ENCODE measurements at regions not wholly inside any gene's neighbourhood (a gene's known extent, or its start where the extent isn't known, plus 50 kb on each side); places are given as distances from the start of the nearest gene placed in this dataset.

GRCh38 chr12:27179400-27180214 is 64.5 kb upstream of the STK38L start:
- TF ChIP-seq, protein P1, sequence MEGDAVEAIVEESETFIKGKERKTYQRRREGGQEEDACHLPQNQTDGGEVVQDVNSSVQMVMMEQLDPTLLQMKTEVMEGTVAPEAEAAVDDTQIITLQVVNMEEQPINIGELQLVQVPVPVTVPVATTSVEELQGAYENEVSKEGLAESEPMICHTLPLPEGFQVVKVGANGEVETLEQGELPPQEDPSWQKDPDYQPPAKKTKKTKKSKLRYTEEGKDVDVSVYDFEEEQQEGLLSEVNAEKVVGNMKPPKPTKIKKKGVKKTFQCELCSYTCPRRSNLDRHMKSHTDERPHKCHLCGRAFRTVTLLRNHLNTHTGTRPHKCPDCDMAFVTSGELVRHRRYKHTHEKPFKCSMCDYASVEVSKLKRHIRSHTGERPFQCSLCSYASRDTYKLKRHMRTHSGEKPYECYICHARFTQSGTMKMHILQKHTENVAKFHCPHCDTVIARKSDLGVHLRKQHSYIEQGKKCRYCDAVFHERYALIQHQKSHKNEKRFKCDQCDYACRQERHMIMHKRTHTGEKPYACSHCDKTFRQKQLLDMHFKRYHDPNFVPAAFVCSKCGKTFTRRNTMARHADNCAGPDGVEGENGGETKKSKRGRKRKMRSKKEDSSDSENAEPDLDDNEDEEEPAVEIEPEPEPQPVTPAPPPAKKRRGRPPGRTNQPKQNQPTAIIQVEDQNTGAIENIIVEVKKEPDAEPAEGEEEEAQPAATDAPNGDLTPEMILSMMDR (IDR thresholded peaks at IDR 0.05; ENCODE audit: insufficient read depth, low read length, poor library complexity, severe bottlenecking): no peak
- TF ChIP-seq EZH2phosphoT487 (conservative IDR thresholded peaks at IDR 0.05; ENCODE audit: low read length): no peak
- Histone ChIP-seq H3K36me3 (ENCODE audit: low read length) (no peaks in the 10 kb centered on the region), H3K79me2 (ENCODE audit: insufficient read depth, low read length) (no peaks in the 10 kb centered on the region), H2AFZ (ENCODE audit: low read depth, low read length, severe bottlenecking) (no peak overlapping the region), H3F3A (ENCODE audit: insufficient read depth) (no peaks in the 10 kb centered on the region), H3K27ac (ENCODE audit: low read depth, low read length) (no peak overlapping the region), H4K20me1 (ENCODE audit: low read depth, low read length) (no peaks in the 10 kb centered on the region), H3K9ac (ENCODE audit: low read length) (no peak overlapping the region), H3K27me3 (ENCODE audit: low read length) (no peaks in the 10 kb centered on the region), H3K4me2 (ENCODE audit: low read depth, low read length, poor library complexity, severe bottlenecking) (no peak overlapping the region), H3K9me2 (replicated peaks; ENCODE audit: insufficient read depth, low read length) (no peaks in the 10 kb centered on the region), H3K9me3 (ENCODE audit: insufficient read depth, low read length) (no peaks in the 10 kb centered on the region), H3K4me3 (ENCODE audit: insufficient read depth, low read length, poor library complexity, severe bottlenecking) (no peak overlapping the region)

DNA sequence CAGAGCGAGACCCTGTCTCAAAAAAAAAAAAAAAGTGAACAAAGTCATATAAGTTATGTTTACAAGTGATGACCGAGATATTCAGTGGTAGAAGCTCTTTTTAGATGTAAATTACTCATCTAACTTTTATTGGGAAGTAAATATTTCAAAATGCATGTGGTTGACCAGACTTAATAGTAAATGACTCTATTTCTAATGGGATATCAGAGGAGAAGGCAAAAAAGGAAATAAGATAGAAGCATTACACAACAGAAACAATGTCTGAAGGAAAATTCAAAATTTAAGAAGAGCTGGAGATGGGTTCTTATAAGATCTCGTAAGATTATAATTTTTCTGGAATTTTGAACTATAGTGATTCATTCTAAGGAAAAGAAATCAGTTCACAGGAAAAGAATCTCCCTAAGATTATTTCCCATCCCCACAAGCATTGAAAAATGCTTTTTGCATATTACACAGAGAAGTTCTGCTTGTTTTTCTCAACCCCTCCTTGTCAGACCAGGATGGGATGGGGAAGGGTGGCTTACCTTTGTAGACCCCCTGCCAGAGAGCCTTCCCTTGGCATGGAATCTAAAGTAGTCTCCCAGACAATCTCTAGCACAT is 63.1 kb upstream of the STK38L start:
- Histone ChIP-seq H3K9me2 (replicated peaks; ENCODE audit: insufficient read depth, low read length) (no peaks in the 10 kb centered on the region), H3K4me3 (ENCODE audit: insufficient read depth, low read length, poor library complexity, severe bottlenecking) (no peak overlapping the region), H3K4me2 (ENCODE audit: low read depth, low read length, poor library complexity, severe bottlenecking) (no peak overlapping the region), H3K79me2 (ENCODE audit: insufficient read depth, low read length) (no peaks in the 10 kb centered on the region), H3K27me3 (ENCODE audit: low read length) (no peaks in the 10 kb centered on the region), H3K36me3 (ENCODE audit: low read length) (no peaks in the 10 kb centered on the region), H3F3A (ENCODE audit: insufficient read depth) (no peaks in the 10 kb centered on the region), H3K9ac (ENCODE audit: low read length) (no peak overlapping the region), H2AFZ (ENCODE audit: low read depth, low read length, severe bottlenecking) (no peak overlapping the region), H3K9me3 (ENCODE audit: insufficient read depth, low read length) (no peaks in the 10 kb centered on the region), H4K20me1 (ENCODE audit: low read depth, low read length) (no peaks in the 10 kb centered on the region), H3K27ac (ENCODE audit: low read depth, low read length) (no peak overlapping the region)
- no peak for TF ChIP-seq EZH2phosphoT487 (conservative IDR thresholded peaks at IDR 0.05; ENCODE audit: low read length)
- TF ChIP-seq, protein P1 (IDR thresholded peaks at IDR 0.05; ENCODE audit: insufficient read depth, low read length, poor library complexity, severe bottlenecking): no peak

GRCh38 chr12:27183342-27183741 is 60.7 kb upstream of the STK38L start:
- Histone ChIP-seq H3F3A (ENCODE audit: insufficient read depth) (no peaks in the 10 kb centered on the region), H4K20me1 (ENCODE audit: low read depth, low read length) (no peaks in the 10 kb centered on the region), H3K4me2 (ENCODE audit: low read depth, low read length, poor library complexity, severe bottlenecking) (no peak overlapping the region), H3K27me3 (ENCODE audit: low read length) (no peaks in the 10 kb centered on the region), H3K36me3 (ENCODE audit: low read length) (no peaks in the 10 kb centered on the region), H3K9me3 (ENCODE audit: insufficient read depth, low read length) (no peaks in the 10 kb centered on the region), H2AFZ (ENCODE audit: low read depth, low read length, severe bottlenecking) (no peak overlapping the region), H3K79me2 (ENCODE audit: insufficient read depth, low read length) (no peaks in the 10 kb centered on the region), H3K9me2 (replicated peaks; ENCODE audit: insufficient read depth, low read length) (no peaks in the 10 kb centered on the region), H3K9ac (ENCODE audit: low read length) (no peak overlapping the region), H3K4me3 (ENCODE audit: insufficient read depth, low read length, poor library complexity, severe bottlenecking) (no peak overlapping the region), H3K27ac (ENCODE audit: low read depth, low read length) (no peak overlapping the region)
- no peak for TF ChIP-seq EZH2phosphoT487 (conservative IDR thresholded peaks at IDR 0.05; ENCODE audit: low read length)
- TF ChIP-seq, protein P1 (IDR thresholded peaks at IDR 0.05; ENCODE audit: insufficient read depth, low read length, poor library complexity, severe bottlenecking): no peak

Data from SU-DHL-6 (cell line).